Suprapubic skin (tissue), 3 donors: ENCODE measurements at regions not wholly inside any gene's neighbourhood (a gene's known extent, or its start where the extent isn't known, plus 50 kb on each side); places are given as distances from the start of the nearest gene placed in this dataset.

Source experiments
- EP300 ChIP-seq: sonication (generic); formaldehyde crosslinking; IDR thresholded peaks from one replicate; pipeline ENCODE4 v1.6.1; 2017; ENCODE audit warnings: antibody characterized with exemption
- TF ChIP-seq, protein P1 (sequence below), 2 donors: fragments of 200-600 bp in 1 of 2; fragments of 450-650 bp in 1 of 2; sonication (generic) in 1 of 2; IDR thresholded peaks; one replicate each; pipeline ENCODE4 v1.5.1; 2016 to 2019; ENCODE audit warnings: antibody characterized with exemption in 2 of 2, mild to moderate bottlenecking in 1 of 2, moderate library complexity in 1 of 2

DNA sequence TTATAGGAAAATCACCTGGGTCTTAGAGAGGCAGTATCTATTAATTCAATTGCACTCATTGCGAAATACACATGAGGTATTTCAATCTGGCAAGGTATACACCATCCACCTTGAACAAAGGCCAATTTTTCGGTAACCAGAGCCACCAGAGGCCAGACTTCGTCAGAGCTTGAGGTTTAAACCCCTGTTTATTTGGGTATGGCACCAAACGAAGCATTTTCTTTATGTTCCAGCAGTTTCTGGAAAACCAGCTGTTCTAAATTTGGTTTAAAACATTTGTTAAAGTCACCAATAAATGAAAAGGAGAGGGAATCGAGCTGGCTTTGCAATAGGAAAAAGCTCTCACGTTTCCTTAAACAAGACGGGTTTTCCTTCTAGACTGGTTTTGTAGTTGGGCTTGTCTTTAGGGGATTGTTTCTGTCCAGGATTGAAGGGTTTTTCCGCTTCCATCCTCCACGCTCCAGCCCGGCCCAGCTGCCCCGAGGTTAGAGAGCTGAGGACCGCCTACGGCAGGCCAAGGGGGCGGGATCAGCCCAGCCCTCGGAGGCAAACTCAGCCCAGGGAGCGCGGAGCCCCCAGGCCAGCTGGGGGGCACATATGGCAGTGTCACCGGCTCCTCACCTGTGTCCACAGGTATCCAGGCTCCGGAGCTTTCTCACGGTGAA, 539.4 kb upstream of the MGMT start:
- TF ChIP-seq, protein P1, sequence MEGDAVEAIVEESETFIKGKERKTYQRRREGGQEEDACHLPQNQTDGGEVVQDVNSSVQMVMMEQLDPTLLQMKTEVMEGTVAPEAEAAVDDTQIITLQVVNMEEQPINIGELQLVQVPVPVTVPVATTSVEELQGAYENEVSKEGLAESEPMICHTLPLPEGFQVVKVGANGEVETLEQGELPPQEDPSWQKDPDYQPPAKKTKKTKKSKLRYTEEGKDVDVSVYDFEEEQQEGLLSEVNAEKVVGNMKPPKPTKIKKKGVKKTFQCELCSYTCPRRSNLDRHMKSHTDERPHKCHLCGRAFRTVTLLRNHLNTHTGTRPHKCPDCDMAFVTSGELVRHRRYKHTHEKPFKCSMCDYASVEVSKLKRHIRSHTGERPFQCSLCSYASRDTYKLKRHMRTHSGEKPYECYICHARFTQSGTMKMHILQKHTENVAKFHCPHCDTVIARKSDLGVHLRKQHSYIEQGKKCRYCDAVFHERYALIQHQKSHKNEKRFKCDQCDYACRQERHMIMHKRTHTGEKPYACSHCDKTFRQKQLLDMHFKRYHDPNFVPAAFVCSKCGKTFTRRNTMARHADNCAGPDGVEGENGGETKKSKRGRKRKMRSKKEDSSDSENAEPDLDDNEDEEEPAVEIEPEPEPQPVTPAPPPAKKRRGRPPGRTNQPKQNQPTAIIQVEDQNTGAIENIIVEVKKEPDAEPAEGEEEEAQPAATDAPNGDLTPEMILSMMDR (IDR thresholded peaks at IDR 0.05) = no peak
- TF ChIP-seq EP300 = no peak
